HepG2 (cell line): ENCODE measurements at regions not wholly inside any gene's neighbourhood (a gene's known extent, or its start where the extent isn't known, plus 50 kb on each side); places are given as distances from the start of the nearest gene placed in this dataset.

Experiments
- ATF1 ChIP-seq: IDR thresholded peaks from 2 replicates; pipeline ENCODE4 v1.6.1; 2016; ENCODE audit warnings: mild to moderate bottlenecking, control low read depth
- FOXC1 ChIP-seq: sonication (generic); formaldehyde crosslinking; IDR thresholded peaks from 2 replicates; pipeline ENCODE4 v1.8.0; 2022; ENCODE audit warnings: mild to moderate bottlenecking, missing genetic modification reagents, borderline replicate concordance
- HDAC1 ChIP-seq: sonication (generic); formaldehyde crosslinking; IDR thresholded peaks from 2 replicates; pipeline ENCODE4 v1.5.1; 2020; ENCODE audit warnings: mild to moderate bottlenecking, missing genetic modification reagents
- TEAD3 ChIP-seq: optimal IDR thresholded peaks from 2 replicates; pipeline ENCODE3; 2016; ENCODE audit warnings: borderline replicate concordance
- ZNF230 ChIP-seq: sonication (generic); formaldehyde crosslinking; IDR thresholded peaks from 2 replicates; pipeline ENCODE4 v1.4.0; 2020; ENCODE audit warnings: mild to moderate bottlenecking, missing genetic modification reagents
- ZNF318 ChIP-seq: sonication (generic); formaldehyde crosslinking; IDR thresholded peaks from 2 replicates; pipeline ENCODE4 v1.4.0; 2020; ENCODE audit warnings: mild to moderate bottlenecking, missing genetic modification reagents
- ZNF33B ChIP-seq: sonication (generic); formaldehyde crosslinking; IDR thresholded peaks from 2 replicates; pipeline ENCODE4 v1.5.1; 2020; ENCODE audit warnings: mild to moderate bottlenecking, missing genetic modification reagents

- TF ChIP-seq ZNF318 (CRISPR knock-in tag), result no peak
- TF ChIP-seq ATF1 (CRISPR knock-in tag), result no peak
- TF ChIP-seq ZNF33B, result no peak
- TF ChIP-seq TEAD3, result no peak
- TF ChIP-seq HDAC1 (CRISPR knock-in tag), result no peak
- TF ChIP-seq FOXC1 (CRISPR knock-in tag), result no peak
- no peak for TF ChIP-seq ZNF230 (CRISPR knock-in tag)
These were observed 325.0 kb downstream of the CCER1 start (continued) for GRCh38 chr12:90630006-90630405.
